Naive B cell (primary cell): ENCODE measurements at regions not wholly inside any gene's neighbourhood (a gene's known extent, or its start where the extent isn't known, plus 50 kb on each side); places are given as distances from the start of the nearest gene placed in this dataset.

Experiments used
- ATAC-seq, 2 donors: fragments of 150-1000 bp; cut with Tn5 transposase; 2 replicates each; pipeline ENCODE4 v1.10.0; 2021; ENCODE audit warnings: low read depth in 2 of 2, mild to moderate bottlenecking in 2 of 2, moderate library complexity in 2 of 2
- DNase-seq: peaks from one replicate; pipeline ENCODE4 v3.0.0; 2022
- H3K27ac Mint-ChIP-seq, 6 donors: one replicate each; pipeline ENCODE4 v1.8.0; 2020 to 2022; ENCODE audit warnings: mild to moderate bottlenecking in 6 of 6, mixed read lengths in 6 of 6, moderate library complexity in 5 of 6, inconsistent platforms in 2 of 6
- H3K27me3 Mint-ChIP-seq, 3 donors: one replicate each; pipeline ENCODE4 v1.8.0; 2021 to 2022; ENCODE audit warnings: mixed read lengths in 3 of 3, mild to moderate bottlenecking in 1 of 3
- H3K36me3 Mint-ChIP-seq, 2 donors: one replicate each; pipeline ENCODE4 v1.8.0; 2020 to 2022; ENCODE audit warnings: mixed read lengths in 2 of 2, inconsistent platforms in 1 of 2, mild to moderate bottlenecking in 1 of 2
- H3K4me1 Mint-ChIP-seq, 3 donors: one replicate each; pipeline ENCODE4 v1.8.0; 2020 to 2022; ENCODE audit warnings: mixed read lengths in 3 of 3, inconsistent platforms in 1 of 3, mild to moderate bottlenecking in 1 of 3, moderate library complexity in 1 of 3
- H3K4me3 Mint-ChIP-seq, 8 donors: one replicate each; pipeline ENCODE4 v1.8.0; 2020 to 2022; ENCODE audit warnings: mild to moderate bottlenecking in 8 of 8, mixed read lengths in 8 of 8, moderate library complexity in 8 of 8, inconsistent platforms in 2 of 8
- H3K9me3 Mint-ChIP-seq, 7 donors: one replicate each; pipeline ENCODE4 v1.8.0; 2020 to 2022; ENCODE audit warnings: mixed read lengths in 7 of 7, mild to moderate bottlenecking in 5 of 7, inconsistent platforms in 2 of 7, moderate library complexity in 1 of 7

GRCh38 chr15:70294731-70295305, 197.1 kb upstream of the TLE3 start:
- Mint-ChIP-seq H3K4me1 (peaks cover 1 to 14% (median 6%) of the 10 kb centered on the region in 3 donors), H3K9me3 (peaks cover 0 to 2% (median 0%) of the 10 kb centered on the region in 7 donors), H3K36me3 (no peaks in the 10 kb centered on the region), H3K27me3 (peaks cover 0 to 7% (median 3%) of the 10 kb centered on the region in 3 donors), H3K4me3 (no peak overlapping the region), H3K27ac (peak overlapping the region in 3 of 6 donors; percentile 7 to 57 (median 16))
- no peak for ATAC-seq
- no peak for DNase-seq

- Mint-ChIP-seq H3K4me1 (peaks cover 9 to 18% (median 9%) of the 10 kb centered on the region in 3 donors), H3K27me3 (peaks cover 0 to 7% (median 3%) of the 10 kb centered on the region in 3 donors), H3K4me3 (no peak overlapping the region), H3K9me3 (peaks cover 0 to 2% (median 0%) of the 10 kb centered on the region in 7 donors), H3K36me3 (no peaks in the 10 kb centered on the region), H3K27ac (no peak overlapping the region)
- ATAC-seq, result no peak
- no peak for DNase-seq
Observed at GRCh38 chr15:70293591-70294470, 196.1 kb upstream of the TLE3 start.

GRCh38 chr15:70293138-70293537, 195.4 kb upstream of the TLE3 start:
- Mint-ChIP-seq H3K4me3 (no peak overlapping the region), H3K27ac (no peak overlapping the region), H3K4me1 (peaks cover 12 to 22% (median 12%) of the 10 kb centered on the region in 3 donors), H3K27me3 (peaks cover 0 to 7% (median 3%) of the 10 kb centered on the region in 3 donors), H3K9me3 (peaks cover 0 to 2% (median 0%) of the 10 kb centered on the region in 7 donors), H3K36me3 (no peaks in the 10 kb centered on the region)
- DNase-seq (no peak), ATAC-seq (no peak)

- H3K27me3 Mint-ChIP-seq, result peaks cover 0 to 7% (median 3%) of the 10 kb centered on the region in 3 donors
- no peak overlapping the region for H3K4me3 Mint-ChIP-seq
- H3K27ac Mint-ChIP-seq, result no peak overlapping the region
- DNase-seq, result no peak
- no peaks in the 10 kb centered on the region for H3K36me3 Mint-ChIP-seq
- H3K9me3 Mint-ChIP-seq, result peaks cover 0 to 2% (median 0%) of the 10 kb centered on the region in 7 donors
- peaks cover 17 to 30% (median 19%) of the 10 kb centered on the region in 3 donors for H3K4me1 Mint-ChIP-seq
- no peak for ATAC-seq
Observed at GRCh38 chr15:70292076-70292760, 194.5 kb upstream of the TLE3 start.

GRCh38 chr15:70291305-70292075, 193.8 kb upstream of the TLE3 start:
- Mint-ChIP-seq H3K36me3 (no peaks in the 10 kb centered on the region), H3K4me1 (peaks cover 17 to 33% (median 25%) of the 10 kb centered on the region in 3 donors), H3K9me3 (peaks cover 0 to 2% (median 0%) of the 10 kb centered on the region in 7 donors), H3K27ac (no peak overlapping the region), H3K27me3 (peaks cover 0 to 7% (median 3%) of the 10 kb centered on the region in 3 donors), H3K4me3 (no peak overlapping the region)
- ATAC-seq (no peak), DNase-seq (no peak)

- H3K4me1 Mint-ChIP-seq, result peaks cover 17 to 33% (median 31%) of the 10 kb centered on the region in 3 donors
- H3K27ac Mint-ChIP-seq, result no peak overlapping the region
- no peak overlapping the region for H3K4me3 Mint-ChIP-seq
- peaks cover 0 to 7% (median 3%) of the 10 kb centered on the region in 3 donors for H3K27me3 Mint-ChIP-seq
- H3K36me3 Mint-ChIP-seq, result no peaks in the 10 kb centered on the region
- H3K9me3 Mint-ChIP-seq, result peaks cover 0 to 2% (median 0%) of the 10 kb centered on the region in 7 donors
- no peak for DNase-seq
- ATAC-seq, result no peak
Observed at GRCh38 chr15:70290708-70291107, 193.0 kb upstream of the TLE3 start.

- Mint-ChIP-seq H3K4me1 (peaks cover 23 to 42% (median 40%) of the 10 kb centered on the region in 3 donors), H3K4me3 (peak overlapping the region in 1 of 8 donors; percentile 57), H3K27me3 (peaks cover 0 to 7% (median 3%) of the 10 kb centered on the region in 3 donors), H3K36me3 (no peaks in the 10 kb centered on the region), H3K9me3 (peaks cover 0 to 2% (median 0%) of the 10 kb centered on the region in 7 donors), H3K27ac (peak overlapping the region in 2 of 6 donors; percentile 11 to 27)
- no peak for ATAC-seq
- no peak for DNase-seq
Observed at GRCh38 chr15:70289191-70289955, 191.7 kb upstream of the TLE3 start.

GRCh38 chr15:70286113-70286806, 188.5 kb upstream of the TLE3 start:
- Mint-ChIP-seq H3K36me3 (peaks cover 0 to 10% of the 10 kb centered on the region in 2 donors), H3K9me3 (peaks cover 0 to 6% (median 0%) of the 10 kb centered on the region in 7 donors), H3K27ac (no peak overlapping the region), H3K4me3 (no peak overlapping the region), H3K27me3 (peaks cover 9 to 11% (median 10%) of the 10 kb centered on the region in 3 donors), H3K4me1 (peaks cover 40 to 67% (median 54%) of the 10 kb centered on the region in 3 donors)
- ATAC-seq, result no peak
- no peak for DNase-seq

- ATAC-seq, result peak; percentile 41 to 44
- peak overlapping the region; percentile 29 to 97 (median 77) for H3K27ac Mint-ChIP-seq
- H3K9me3 Mint-ChIP-seq, result peaks cover 0 to 6% (median 0%) of the 10 kb centered on the region in 7 donors
- peaks cover 6 to 10% (median 9%) of the 10 kb centered on the region in 3 donors for H3K27me3 Mint-ChIP-seq
- peaks cover 41 to 71% (median 48%) of the 10 kb centered on the region in 3 donors for H3K4me1 Mint-ChIP-seq
- peak overlapping the region in 3 of 8 donors; percentile 22 to 64 (median 61) for H3K4me3 Mint-ChIP-seq
- DNase-seq, result no peak
- H3K36me3 Mint-ChIP-seq, result peaks cover 0 to 10% of the 10 kb centered on the region in 2 donors
Observed at GRCh38 chr15:70284438-70285214, 186.9 kb upstream of the TLE3 start.

- peak overlapping the region in 1 of 8 donors; percentile 32 for H3K4me3 Mint-ChIP-seq
- H3K9me3 Mint-ChIP-seq, result peaks cover 0 to 6% (median 0%) of the 10 kb centered on the region in 7 donors
- no peak for ATAC-seq
- H3K36me3 Mint-ChIP-seq, result peaks cover 0 to 10% of the 10 kb centered on the region in 2 donors
- no peak for DNase-seq
- peaks cover 40 to 65% (median 46%) of the 10 kb centered on the region in 3 donors for H3K4me1 Mint-ChIP-seq
- peaks cover 6 to 14% (median 10%) of the 10 kb centered on the region in 3 donors for H3K27me3 Mint-ChIP-seq
- no peak overlapping the region for H3K27ac Mint-ChIP-seq
Observed at GRCh38 chr15:70283511-70283910, 185.8 kb upstream of the TLE3 start.

- DNase-seq (peak; percentile 76), ATAC-seq (peak; percentile 96 to 97)
- peak overlapping the region in 7 of 8 donors; percentile 12 to 82 (median 50) for H3K4me3 Mint-ChIP-seq
- peaks cover 0 to 10% of the 10 kb centered on the region in 2 donors for H3K36me3 Mint-ChIP-seq
- peaks cover 14 to 30% (median 21%) of the 10 kb centered on the region in 3 donors for H3K27me3 Mint-ChIP-seq
- peaks cover 0 to 6% (median 0%) of the 10 kb centered on the region in 7 donors for H3K9me3 Mint-ChIP-seq
- H3K27ac Mint-ChIP-seq, result peak overlapping the region in 5 of 6 donors; percentile 69 to 96 (median 86)
- peaks cover 32 to 53% (median 42%) of the 10 kb centered on the region in 3 donors for H3K4me1 Mint-ChIP-seq
Observed at GRCh38 chr15:70281811-70282307, 184.1 kb upstream of the TLE3 start.
